Tibial nerve (tissue), 4 donors: ENCODE measurements at regions not wholly inside any gene's neighbourhood (a gene's known extent, or its start where the extent isn't known, plus 50 kb on each side); places are given as distances from the start of the nearest gene placed in this dataset.

Source experiments
- EP300 ChIP-seq, 2 donors: sonication (generic); formaldehyde crosslinking; IDR thresholded peaks; one replicate each; pipeline ENCODE4 v1.6.1; 2017; ENCODE audit warnings: antibody characterized with exemption in 2 of 2, mild to moderate bottlenecking in 1 of 2
- POLR2A ChIP-seq, 2 donors: fragments of 450-650 bp; IDR thresholded peaks; one replicate each; pipeline ENCODE4 v1.6.1; 2017; ENCODE audit warnings: antibody characterized with exemption in 2 of 2, mild to moderate bottlenecking in 2 of 2, moderate library complexity in 2 of 2
- TF ChIP-seq, protein P1 (sequence below), 5 experiments: fragments of 200-600 bp in 3 of 5; fragments of 450-650 bp in 2 of 5; sonication (generic) in 3 of 5; IDR thresholded peaks; one replicate each; pipeline ENCODE4 v1.5.1; 2016 to 2019; ENCODE audit warnings: antibody characterized with exemption in 5 of 5, mild to moderate bottlenecking in 3 of 5, moderate library complexity in 2 of 5

DNA sequence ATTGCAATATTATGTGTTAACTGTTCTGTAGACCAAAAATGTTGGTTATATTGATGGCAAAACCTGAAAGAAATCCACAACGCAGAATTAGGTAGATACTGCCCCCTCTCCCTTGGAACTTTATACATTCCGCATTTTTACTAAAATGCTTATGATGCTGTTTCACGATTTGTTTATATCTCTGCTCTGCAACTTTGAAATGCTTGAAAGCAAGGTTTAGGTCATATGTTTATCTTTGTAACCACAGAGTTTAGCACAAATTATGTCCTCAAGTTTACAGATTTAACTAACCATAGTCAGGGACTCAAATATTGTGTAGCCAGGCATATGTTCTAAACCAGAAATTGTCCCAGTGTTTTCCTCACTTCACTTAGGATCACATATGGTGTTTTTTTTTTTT lies 66.1 kb upstream of the H2AZ1 start:
- TF ChIP-seq, protein P1, sequence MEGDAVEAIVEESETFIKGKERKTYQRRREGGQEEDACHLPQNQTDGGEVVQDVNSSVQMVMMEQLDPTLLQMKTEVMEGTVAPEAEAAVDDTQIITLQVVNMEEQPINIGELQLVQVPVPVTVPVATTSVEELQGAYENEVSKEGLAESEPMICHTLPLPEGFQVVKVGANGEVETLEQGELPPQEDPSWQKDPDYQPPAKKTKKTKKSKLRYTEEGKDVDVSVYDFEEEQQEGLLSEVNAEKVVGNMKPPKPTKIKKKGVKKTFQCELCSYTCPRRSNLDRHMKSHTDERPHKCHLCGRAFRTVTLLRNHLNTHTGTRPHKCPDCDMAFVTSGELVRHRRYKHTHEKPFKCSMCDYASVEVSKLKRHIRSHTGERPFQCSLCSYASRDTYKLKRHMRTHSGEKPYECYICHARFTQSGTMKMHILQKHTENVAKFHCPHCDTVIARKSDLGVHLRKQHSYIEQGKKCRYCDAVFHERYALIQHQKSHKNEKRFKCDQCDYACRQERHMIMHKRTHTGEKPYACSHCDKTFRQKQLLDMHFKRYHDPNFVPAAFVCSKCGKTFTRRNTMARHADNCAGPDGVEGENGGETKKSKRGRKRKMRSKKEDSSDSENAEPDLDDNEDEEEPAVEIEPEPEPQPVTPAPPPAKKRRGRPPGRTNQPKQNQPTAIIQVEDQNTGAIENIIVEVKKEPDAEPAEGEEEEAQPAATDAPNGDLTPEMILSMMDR (IDR thresholded peaks at IDR 0.05): no peak
- TF ChIP-seq EP300 (IDR thresholded peaks at IDR 0.05) (no peak), POLR2A (IDR thresholded peaks at IDR 0.05) (no peak)
